CD4-positive, alpha-beta memory T cell (primary cell): ENCODE measurements at regions not wholly inside any gene's neighbourhood (a gene's known extent, or its start where the extent isn't known, plus 50 kb on each side); places are given as distances from the start of the nearest gene placed in this dataset.

ENCODE experiments used
- CTCF ChIA-PET: fragments of 350-600 bp; sonication (Branson Sonifier 250); formaldehyde crosslinking; loops from one replicate; lab custom pipeline; 2021; ENCODE audit warnings: inconsistent platforms; ENCODE audit not compliant: partially characterized antibody; lab: Charles Lee
- POLR2A ChIA-PET: fragments of 350-600 bp; sonication (Branson Sonifier 250); formaldehyde crosslinking; loops from one replicate; lab custom pipeline; 2021; ENCODE audit not compliant: partially characterized antibody; lab: Charles Lee
- DNase-seq, 5 donors: peaks; one replicate each; pipeline versions ENCODE4 v3.0.0 to v3.0.0-alpha.2; 2020 to 2022; ENCODE audit warnings: mixed read lengths in 1 of 5
- H3K27ac ChIP-seq: one replicate; pipeline ENCODE4 v1.7.0; 2013; ENCODE audit warnings: low read depth, low read length
- H3K27me3 ChIP-seq: 2 replicates; pipeline ENCODE4 v1.7.0; 2013; ENCODE audit warnings: mild to moderate bottlenecking, low read length, moderate library complexity; ENCODE audit not compliant: insufficient read depth
- H3K36me3 ChIP-seq: 2 replicates; pipeline ENCODE4 v1.7.0; 2013; ENCODE audit warnings: mild to moderate bottlenecking, low read length, moderate library complexity; ENCODE audit not compliant: insufficient read depth
- H3K4me1 ChIP-seq: 2 replicates; pipeline ENCODE4 v1.7.0; 2013; ENCODE audit warnings: mild to moderate bottlenecking, low read length, moderate library complexity; ENCODE audit not compliant: insufficient read depth
- H3K4me3 ChIP-seq, 2 donors: one replicate each; pipeline ENCODE4 v1.7.0; 2013; ENCODE audit warnings: low read length in 2 of 2, mild to moderate bottlenecking in 1 of 2
- H3K9me3 ChIP-seq, 2 donors: one replicate each; pipeline ENCODE4 v1.7.0; 2013; ENCODE audit warnings: low read length in 2 of 2, control low read depth in 1 of 2; ENCODE audit not compliant: control insufficient read depth in 1 of 2
- H3K27ac Mint-ChIP-seq, 7 donors: one replicate each; pipeline ENCODE4 v1.8.0; 2020 to 2021; ENCODE audit warnings: mixed read lengths in 7 of 7, mild to moderate bottlenecking in 6 of 7, inconsistent platforms in 3 of 7, moderate library complexity in 3 of 7
- H3K27me3 Mint-ChIP-seq, 2 donors: one replicate each; pipeline ENCODE4 v1.8.0; 2020 to 2021; ENCODE audit warnings: mixed read lengths in 2 of 2
- H3K36me3 Mint-ChIP-seq, 2 donors: one replicate each; pipeline ENCODE4 v1.8.0; 2020 to 2021; ENCODE audit warnings: mixed read lengths in 2 of 2, inconsistent platforms in 1 of 2, mild to moderate bottlenecking in 1 of 2
- H3K4me1 Mint-ChIP-seq, 4 donors: one replicate each; pipeline ENCODE4 v1.8.0; 2020 to 2021; ENCODE audit warnings: mixed read lengths in 4 of 4, mild to moderate bottlenecking in 1 of 4
- H3K4me3 Mint-ChIP-seq, 8 donors: one replicate each; pipeline ENCODE4 v1.8.0; 2020 to 2021; ENCODE audit warnings: mixed read lengths in 8 of 8, mild to moderate bottlenecking in 7 of 8, moderate library complexity in 6 of 8, inconsistent platforms in 3 of 8
- H3K9me3 Mint-ChIP-seq, 8 donors: one replicate each; pipeline ENCODE4 v1.8.0; 2020 to 2021; ENCODE audit warnings: mixed read lengths in 8 of 8, mild to moderate bottlenecking in 5 of 8, inconsistent platforms in 3 of 8, moderate library complexity in 1 of 8
- intact Hi-C: fragments of 100-400 bp; cut with micrococcal nuclease; formaldehyde crosslinking; loops from one replicate; pipeline ENCODE4 v1.15.1; 2023

DNA sequence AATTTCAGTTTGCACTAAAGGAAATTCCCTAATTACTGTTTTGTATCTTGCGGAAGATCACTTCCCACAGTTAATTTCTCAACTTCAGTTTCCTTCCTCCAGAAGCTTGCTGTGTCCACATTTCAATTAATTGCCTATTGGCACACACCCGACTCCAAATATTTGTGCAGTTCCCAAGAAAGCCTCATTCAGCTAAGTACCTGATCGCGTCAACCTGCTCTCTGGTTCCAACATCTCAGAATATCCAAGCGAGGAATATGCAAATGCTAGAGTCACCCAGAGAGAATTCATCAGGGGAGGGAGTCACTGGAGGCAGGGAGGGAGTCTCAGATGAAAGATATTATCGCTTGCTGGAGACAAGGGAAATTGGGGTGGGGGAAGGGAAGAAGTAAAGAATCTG lies 351.3 kb downstream of the RRAGC start:
- DNase-seq = no peak
- H3K36me3 ChIP-seq = no peaks in the 10 kb centered on the region
- CTCF ChIA-PET = no interaction called here
- H3K27ac ChIP-seq = no peak overlapping the region
- no peaks in the 10 kb centered on the region for H3K36me3 Mint-ChIP-seq
- H3K27me3 Mint-ChIP-seq = peaks cover 14 to 31% of the 10 kb centered on the region in 2 donors
- intact Hi-C loops = no loop called here
- no peaks in the 10 kb centered on the region for H3K9me3 ChIP-seq
- H3K4me1 ChIP-seq = no peaks in the 10 kb centered on the region
- H3K4me3 Mint-ChIP-seq = no peak overlapping the region
- peaks cover 0 to 2% (median 0%) of the 10 kb centered on the region in 4 donors for H3K4me1 Mint-ChIP-seq
- H3K9me3 Mint-ChIP-seq = no peaks in the 10 kb centered on the region
- POLR2A ChIA-PET = no interaction called here
- H3K27ac Mint-ChIP-seq = no peak overlapping the region
- peaks cover 9% of the 10 kb centered on the region for H3K27me3 ChIP-seq
- no peak overlapping the region for H3K4me3 ChIP-seq

DNA sequence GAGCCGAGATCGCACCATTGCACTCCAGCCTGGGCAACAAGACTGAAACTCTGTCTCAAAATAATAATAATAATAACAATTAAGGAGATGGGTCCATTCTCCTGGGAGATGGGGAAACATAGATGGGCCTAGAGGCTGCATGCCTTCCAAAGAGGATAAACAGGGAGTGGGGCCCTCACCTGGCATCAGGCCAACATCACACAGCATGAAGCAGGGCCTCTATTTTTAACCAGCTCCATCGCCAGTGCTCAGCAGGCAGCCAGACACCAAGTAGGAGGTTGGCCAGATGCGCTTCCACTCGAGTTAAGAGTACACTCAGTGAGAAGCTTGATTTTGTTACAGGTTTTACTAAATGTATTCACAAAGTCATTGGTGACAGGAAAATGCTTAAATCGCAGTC lies 352.0 kb downstream of the RRAGC start:
- H3K27me3 ChIP-seq = peaks cover 12% of the 10 kb centered on the region
- Mint-ChIP-seq H3K27me3 (peaks cover 15 to 33% of the 10 kb centered on the region in 2 donors), H3K4me1 (peaks cover 0 to 2% (median 0%) of the 10 kb centered on the region in 4 donors), H3K4me3 (no peak overlapping the region), H3K27ac (no peak overlapping the region), H3K9me3 (no peaks in the 10 kb centered on the region), H3K36me3 (no peaks in the 10 kb centered on the region)
- intact Hi-C loops = no loop called here
- no peaks in the 10 kb centered on the region for H3K36me3 ChIP-seq
- CTCF ChIA-PET = no interaction called here
- H3K4me3 ChIP-seq = no peak overlapping the region
- POLR2A ChIA-PET = no interaction called here
- H3K27ac ChIP-seq = no peak overlapping the region
- no peaks in the 10 kb centered on the region for H3K4me1 ChIP-seq
- no peaks in the 10 kb centered on the region for H3K9me3 ChIP-seq
- no peak for DNase-seq

GRCh38 chr1:38505944-38506343 lies 353.6 kb downstream of the RRAGC start:
- no peak overlapping the region for H3K4me3 ChIP-seq
- no peak overlapping the region for H3K27ac ChIP-seq
- Mint-ChIP-seq H3K27ac (no peak overlapping the region), H3K4me3 (no peak overlapping the region), H3K36me3 (no peaks in the 10 kb centered on the region), H3K27me3 (peaks cover 17 to 38% of the 10 kb centered on the region in 2 donors), H3K9me3 (no peaks in the 10 kb centered on the region), H3K4me1 (peaks cover 0 to 2% (median 0%) of the 10 kb centered on the region in 4 donors)
- CTCF ChIA-PET = no interaction called here
- H3K27me3 ChIP-seq = peaks cover 12% of the 10 kb centered on the region
- no peaks in the 10 kb centered on the region for H3K4me1 ChIP-seq
- POLR2A ChIA-PET = no interaction called here
- intact Hi-C loops = no loop called here
- no peaks in the 10 kb centered on the region for H3K36me3 ChIP-seq
- no peaks in the 10 kb centered on the region for H3K9me3 ChIP-seq
- no peak for DNase-seq

DNA sequence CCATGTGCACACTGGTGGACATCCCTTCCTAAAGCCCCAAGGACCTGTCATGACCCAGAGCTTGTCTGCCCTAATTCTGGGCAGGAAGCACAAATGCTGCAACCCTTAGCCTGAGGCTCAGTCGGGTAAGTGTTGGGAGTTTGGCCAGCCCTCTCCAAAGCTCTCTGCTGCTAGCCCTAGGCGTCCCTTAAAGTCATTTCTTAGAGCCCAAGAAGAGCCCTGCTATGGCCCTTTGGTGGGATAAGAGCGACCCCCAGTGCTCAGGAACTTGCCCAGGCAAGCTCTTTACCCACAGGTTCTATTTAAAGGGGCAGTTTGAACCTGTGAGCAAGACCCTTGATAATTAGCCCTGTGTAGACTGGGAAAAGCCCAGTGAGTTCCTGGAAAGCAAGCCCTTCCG lies 356.8 kb downstream of the RRAGC start:
- POLR2A ChIA-PET = no interaction called here
- CTCF ChIA-PET = no interaction called here

DNA sequence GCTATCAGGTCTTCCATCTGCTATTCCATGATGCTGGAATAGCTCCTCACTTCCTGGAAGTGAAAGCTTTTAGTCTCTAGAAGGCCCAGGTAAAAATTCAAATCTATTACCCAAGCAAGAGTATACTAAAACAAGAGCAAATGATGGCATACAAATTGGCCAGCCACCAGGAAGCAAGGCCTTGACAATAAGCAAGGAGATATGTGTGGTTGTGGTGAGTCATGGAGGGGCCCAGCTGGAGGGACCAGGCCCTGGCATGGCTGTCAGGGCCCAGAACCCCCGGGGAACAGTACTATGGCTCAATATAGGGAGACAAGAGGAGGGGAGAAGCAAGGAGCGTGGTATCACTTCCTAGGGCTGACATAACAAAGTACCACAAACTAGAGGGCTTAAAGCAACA lies 358.7 kb downstream of the RRAGC start:
- Histone ChIP-seq H3K27me3 (peaks cover 12% of the 10 kb centered on the region), H3K9me3 (no peaks in the 10 kb centered on the region), H3K27ac (no peak overlapping the region), H3K4me3 (no peak overlapping the region), H3K4me1 (no peaks in the 10 kb centered on the region), H3K36me3 (no peaks in the 10 kb centered on the region)
- ChIA-PET POLR2A (no interaction called here), CTCF (interaction anchor here (0.7 kb wide), 1 partner anchor 39 kb away, joined by 3 read pairs; no protein-coding TSS in a partner anchor)
- Mint-ChIP-seq H3K4me1 (peaks cover 0 to 2% (median under 1%) of the 10 kb centered on the region in 4 donors), H3K36me3 (no peaks in the 10 kb centered on the region), H3K9me3 (no peaks in the 10 kb centered on the region), H3K4me3 (no peak overlapping the region), H3K27ac (peak overlapping the region in 1 of 7 donors; percentile 54), H3K27me3 (peaks cover 12 to 30% of the 10 kb centered on the region in 2 donors)
- intact Hi-C loops = no loop called here
- no peak for DNase-seq

More for the DNA sequence above, 356.8 kb downstream of the RRAGC start:
- Histone ChIP-seq H3K4me3 (no peak overlapping the region), H3K27me3 (peaks cover 12% of the 10 kb centered on the region), H3K9me3 (no peaks in the 10 kb centered on the region), H3K27ac (no peak overlapping the region), H3K36me3 (no peaks in the 10 kb centered on the region), H3K4me1 (no peaks in the 10 kb centered on the region)
- intact Hi-C loops = no loop called here
- Mint-ChIP-seq H3K4me1 (peaks cover 0 to 3% (median under 1%) of the 10 kb centered on the region in 4 donors), H3K36me3 (no peaks in the 10 kb centered on the region), H3K9me3 (no peaks in the 10 kb centered on the region), H3K4me3 (no peak overlapping the region), H3K27me3 (peaks cover 14 to 27% of the 10 kb centered on the region in 2 donors), H3K27ac (no peak overlapping the region)
- DNase-seq = no peak

DNA sequence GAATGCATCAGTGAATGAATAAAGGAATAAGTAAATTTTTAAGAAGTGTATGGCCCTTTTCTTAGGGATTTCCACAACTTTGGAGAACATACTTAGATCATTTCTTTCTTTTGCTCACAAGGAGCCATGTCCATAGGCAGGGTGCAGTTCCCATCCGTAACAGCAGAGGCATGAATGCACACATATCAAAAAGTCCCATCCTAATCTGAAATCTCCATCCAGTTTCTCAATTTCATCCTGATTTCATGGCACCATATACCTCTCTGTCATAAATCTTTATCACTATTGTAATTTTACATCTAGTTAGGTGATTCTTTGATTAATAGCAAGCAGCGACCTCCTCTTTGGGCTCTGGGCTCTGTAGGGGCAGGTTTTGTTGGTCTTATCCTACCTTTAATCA lies 359.2 kb downstream of the RRAGC start:
- peaks cover 0 to 2% (median under 1%) of the 10 kb centered on the region in 4 donors for H3K4me1 Mint-ChIP-seq
- no peak overlapping the region for H3K27ac Mint-ChIP-seq
- Histone ChIP-seq H3K4me3 (no peak overlapping the region), H3K27me3 (peaks cover 10% of the 10 kb centered on the region), H3K27ac (no peak overlapping the region), H3K4me1 (no peaks in the 10 kb centered on the region), H3K36me3 (no peaks in the 10 kb centered on the region), H3K9me3 (no peaks in the 10 kb centered on the region)
- POLR2A ChIA-PET = no interaction called here
- no peak for DNase-seq
- no peak overlapping the region for H3K4me3 Mint-ChIP-seq
- intact Hi-C loops = no loop called here
- CTCF ChIA-PET = no interaction called here
- H3K9me3 Mint-ChIP-seq = no peaks in the 10 kb centered on the region
- peaks cover 12 to 30% of the 10 kb centered on the region in 2 donors for H3K27me3 Mint-ChIP-seq
- H3K36me3 Mint-ChIP-seq = no peaks in the 10 kb centered on the region

DNA sequence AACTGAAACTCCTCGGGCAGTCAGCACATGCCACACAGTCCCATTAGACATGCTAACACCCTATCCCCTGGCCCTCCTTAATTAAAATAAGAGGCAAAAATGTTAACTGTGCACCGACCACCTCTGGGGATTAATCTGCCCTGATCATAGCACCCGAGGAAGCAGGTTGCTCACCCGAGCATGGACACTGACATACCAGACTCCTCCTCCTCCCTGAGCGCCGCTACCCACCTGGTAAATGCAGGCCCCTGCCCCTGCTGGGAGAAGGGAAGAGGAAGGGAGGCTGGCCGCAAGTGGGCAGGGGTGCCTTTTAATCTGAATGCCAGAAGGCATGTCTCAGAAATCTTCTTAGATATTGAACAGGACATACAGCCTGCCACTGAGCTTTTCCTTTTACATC lies 360.9 kb downstream of the RRAGC start:
- no peak for DNase-seq
- intact Hi-C loops = loop anchor here (10.0 kb wide), 1 partner anchor 316 kb away; no protein-coding TSS in a partner anchor
- no peaks in the 10 kb centered on the region for H3K4me1 ChIP-seq
- no peaks in the 10 kb centered on the region for H3K9me3 ChIP-seq
- Mint-ChIP-seq H3K27me3 (peaks cover 10 to 20% of the 10 kb centered on the region in 2 donors), H3K27ac (no peak overlapping the region), H3K4me1 (peaks cover 0 to 2% (median under 1%) of the 10 kb centered on the region in 4 donors), H3K4me3 (no peak overlapping the region), H3K36me3 (no peaks in the 10 kb centered on the region), H3K9me3 (peaks cover 0 to 2% (median 0%) of the 10 kb centered on the region in 8 donors)
- no peak overlapping the region for H3K4me3 ChIP-seq
- H3K27me3 ChIP-seq = peaks cover 6% of the 10 kb centered on the region
- ChIA-PET POLR2A (no interaction called here), CTCF (no interaction called here)
- H3K27ac ChIP-seq = no peak overlapping the region
- H3K36me3 ChIP-seq = no peaks in the 10 kb centered on the region
